ENCODE measurements at regions not wholly inside any gene's neighbourhood (a gene's known extent, or its start where the extent isn't known, plus 50 kb on each side); places are given as distances from the start of the nearest gene placed in this dataset.
A peak's percentile ranks its signal among the peaks of the same experiment; 100 is the strongest.

- peak; percentile 33 to 80 (median 64) for TF ChIP-seq CTCF (IDR thresholded peaks at IDR 0.05)
- TF ChIP-seq POLR2AphosphoS5 (IDR thresholded peaks at IDR 0.05), result no peak
- TF ChIP-seq POLR2A (IDR thresholded peaks at IDR 0.05), result no peak
Observed at GRCh38 chr21:17270229-17270628, 242.6 kb upstream of the CXADR start.

All from prostate gland (tissue), 2 donors.